Mesothelial cell of epicardium (in vitro differentiated cells): ENCODE measurements at regions not wholly inside any gene's neighbourhood (a gene's known extent, or its start where the extent isn't known, plus 50 kb on each side); places are given as distances from the start of the nearest gene placed in this dataset.

Experiments used
- DNase-seq, 2 experiments: peaks; one replicate each; pipeline ENCODE4 v3.0.0; 2021; ENCODE audit warnings: low spot score in 2 of 2; ENCODE audit not compliant: unreplicated experiment in 2 of 2
- H3K27ac Mint-ChIP-seq: 2 replicates; pipeline ENCODE4 v1.8.0; 2021; ENCODE audit warnings: mixed read lengths
- H3K27me3 Mint-ChIP-seq: 2 replicates; pipeline ENCODE4 v1.8.0; 2021; ENCODE audit warnings: low read depth, mixed read lengths
- H3K36me3 Mint-ChIP-seq: 2 replicates; pipeline ENCODE4 v1.8.0; 2021; ENCODE audit warnings: mixed read lengths
- H3K4me1 Mint-ChIP-seq: 2 replicates; pipeline ENCODE4 v1.8.0; 2021; ENCODE audit warnings: mixed read lengths
- H3K4me3 Mint-ChIP-seq: 2 replicates; pipeline ENCODE4 v1.8.0; 2021; ENCODE audit warnings: mild to moderate bottlenecking, moderate library complexity, mixed read lengths
- H3K9me3 Mint-ChIP-seq: 2 replicates; pipeline ENCODE4 v1.8.0; 2021; ENCODE audit warnings: mixed read lengths
- TF ChIP-seq, protein P1 (sequence below): fragments of 200-600 bp; sonication (generic); IDR thresholded peaks from one replicate; pipeline ENCODE4 v1.5.0; 2021; ENCODE audit warnings: antibody characterized with exemption; ENCODE audit not compliant: unreplicated experiment

DNA sequence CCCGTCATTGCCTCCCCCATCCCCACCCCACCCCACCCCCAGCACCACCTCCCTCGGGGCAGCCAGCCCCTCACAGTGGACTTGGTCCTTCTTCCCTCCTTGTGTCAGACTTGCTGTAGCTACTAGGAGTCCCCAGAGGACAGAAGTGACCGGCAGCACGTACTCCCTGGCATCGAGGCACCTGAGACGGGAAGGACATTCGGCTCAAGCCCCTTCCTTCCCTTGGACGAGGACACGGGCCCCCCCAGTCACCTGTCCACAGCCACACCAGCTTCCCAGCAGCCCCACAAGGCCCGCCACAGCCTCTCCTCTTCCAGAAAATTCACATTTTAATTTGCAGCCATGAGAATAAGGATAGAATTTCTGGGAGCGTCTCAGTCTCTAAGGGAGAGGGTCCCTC lies 267.8 kb upstream of the SHH start:
- no peak for DNase-seq
- no peak overlapping the region for H3K4me3 Mint-ChIP-seq
- H3K9me3 Mint-ChIP-seq: no peaks in the 10 kb centered on the region
- no peak overlapping the region for H3K27ac Mint-ChIP-seq
- TF ChIP-seq, protein P1, sequence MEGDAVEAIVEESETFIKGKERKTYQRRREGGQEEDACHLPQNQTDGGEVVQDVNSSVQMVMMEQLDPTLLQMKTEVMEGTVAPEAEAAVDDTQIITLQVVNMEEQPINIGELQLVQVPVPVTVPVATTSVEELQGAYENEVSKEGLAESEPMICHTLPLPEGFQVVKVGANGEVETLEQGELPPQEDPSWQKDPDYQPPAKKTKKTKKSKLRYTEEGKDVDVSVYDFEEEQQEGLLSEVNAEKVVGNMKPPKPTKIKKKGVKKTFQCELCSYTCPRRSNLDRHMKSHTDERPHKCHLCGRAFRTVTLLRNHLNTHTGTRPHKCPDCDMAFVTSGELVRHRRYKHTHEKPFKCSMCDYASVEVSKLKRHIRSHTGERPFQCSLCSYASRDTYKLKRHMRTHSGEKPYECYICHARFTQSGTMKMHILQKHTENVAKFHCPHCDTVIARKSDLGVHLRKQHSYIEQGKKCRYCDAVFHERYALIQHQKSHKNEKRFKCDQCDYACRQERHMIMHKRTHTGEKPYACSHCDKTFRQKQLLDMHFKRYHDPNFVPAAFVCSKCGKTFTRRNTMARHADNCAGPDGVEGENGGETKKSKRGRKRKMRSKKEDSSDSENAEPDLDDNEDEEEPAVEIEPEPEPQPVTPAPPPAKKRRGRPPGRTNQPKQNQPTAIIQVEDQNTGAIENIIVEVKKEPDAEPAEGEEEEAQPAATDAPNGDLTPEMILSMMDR: no peak
- no peaks in the 10 kb centered on the region for H3K36me3 Mint-ChIP-seq
- no peaks in the 10 kb centered on the region for H3K4me1 Mint-ChIP-seq
- H3K27me3 Mint-ChIP-seq: peaks cover 22% of the 10 kb centered on the region

- no peak overlapping the region for H3K27ac Mint-ChIP-seq
- no peak for DNase-seq
- TF ChIP-seq, protein P1: no peak
- H3K36me3 Mint-ChIP-seq: no peaks in the 10 kb centered on the region
- H3K4me3 Mint-ChIP-seq: no peak overlapping the region
- no peaks in the 10 kb centered on the region for H3K4me1 Mint-ChIP-seq
- H3K27me3 Mint-ChIP-seq: peaks cover 22% of the 10 kb centered on the region
- no peaks in the 10 kb centered on the region for H3K9me3 Mint-ChIP-seq
Measured at GRCh38 chr7:156079156-156079555, 266.9 kb upstream of the SHH start.

DNA sequence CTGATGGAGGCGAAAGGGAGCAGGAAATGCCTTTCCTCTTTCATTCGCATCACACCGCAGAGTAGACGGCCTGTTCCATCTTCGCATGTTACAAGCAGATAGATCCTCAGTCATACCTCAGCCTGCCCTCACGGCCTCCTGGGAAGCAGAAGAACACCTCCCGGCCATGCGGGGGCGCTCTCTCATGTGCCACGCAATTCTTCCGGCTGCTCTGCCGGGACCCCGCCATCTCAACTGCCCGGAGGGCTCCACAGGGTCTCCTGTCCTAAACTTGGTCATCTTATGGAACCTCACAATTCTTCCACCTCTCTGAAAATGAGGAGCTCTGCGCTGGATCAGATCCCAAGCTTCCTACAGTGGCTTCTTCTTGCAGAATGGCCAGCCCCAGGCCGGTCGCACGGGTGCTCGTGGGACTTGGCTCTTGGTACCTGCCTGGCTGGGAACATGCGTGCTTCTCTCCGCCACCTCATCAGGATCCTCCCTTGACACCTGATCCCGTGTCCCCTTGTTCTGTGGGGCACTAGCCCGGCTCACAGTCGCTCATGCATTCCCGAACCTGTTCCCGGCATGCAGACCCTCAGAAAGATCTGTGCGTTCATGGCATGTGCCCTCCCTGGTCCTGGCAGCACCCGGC lies 262.8 kb upstream of the SHH start:
- TF ChIP-seq, protein P1: no peak
- Mint-ChIP-seq H3K4me3 (no peak overlapping the region), H3K4me1 (no peaks in the 10 kb centered on the region), H3K27ac (no peak overlapping the region), H3K9me3 (no peaks in the 10 kb centered on the region), H3K36me3 (no peaks in the 10 kb centered on the region), H3K27me3 (peaks cover 19% of the 10 kb centered on the region)
- no peak for DNase-seq

- no peaks in the 10 kb centered on the region for H3K9me3 Mint-ChIP-seq
- H3K4me3 Mint-ChIP-seq: no peak overlapping the region
- TF ChIP-seq, protein P1: no peak
- no peaks in the 10 kb centered on the region for H3K4me1 Mint-ChIP-seq
- H3K36me3 Mint-ChIP-seq: no peaks in the 10 kb centered on the region
- peaks cover 23% of the 10 kb centered on the region for H3K27me3 Mint-ChIP-seq
- H3K27ac Mint-ChIP-seq: no peak overlapping the region
- DNase-seq: no peak
Measured at GRCh38 chr7:156074084-156074483, 261.8 kb upstream of the SHH start.

DNA sequence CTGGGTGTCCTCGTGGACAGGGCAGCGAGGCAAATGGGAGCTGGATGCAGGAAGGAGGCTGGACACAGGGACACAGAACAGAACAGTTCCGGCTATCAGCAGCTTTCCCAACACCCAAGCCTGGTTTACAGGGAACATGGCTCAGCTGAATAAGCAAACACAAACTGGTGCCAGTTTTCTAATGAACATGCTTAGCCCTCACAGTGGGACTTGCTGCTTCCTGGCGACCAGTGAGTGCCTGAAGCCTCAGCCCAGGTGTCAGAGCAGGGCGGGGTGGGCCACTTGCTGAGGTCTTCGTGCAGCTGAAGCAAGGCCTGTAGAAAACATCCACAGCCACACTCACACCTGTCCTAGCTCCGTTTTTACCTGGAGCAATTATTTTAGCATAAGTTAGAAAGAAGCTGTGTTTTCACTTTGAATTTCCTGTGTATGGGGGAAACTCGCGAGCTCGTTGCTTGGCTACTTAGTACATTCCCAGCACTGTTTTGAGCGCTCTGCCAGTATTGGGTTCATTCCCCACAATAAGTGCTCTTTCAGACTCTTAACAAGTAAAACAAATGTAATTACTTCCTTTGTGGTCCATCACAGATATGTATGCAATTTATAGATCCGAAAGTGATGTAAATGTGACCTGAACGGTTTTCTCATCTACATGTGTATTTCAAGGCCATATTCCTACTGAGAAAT lies 261.2 kb upstream of the SHH start:
- Mint-ChIP-seq H3K9me3 (no peaks in the 10 kb centered on the region), H3K36me3 (no peaks in the 10 kb centered on the region), H3K27me3 (peaks cover 18% of the 10 kb centered on the region), H3K27ac (no peak overlapping the region), H3K4me3 (no peak overlapping the region), H3K4me1 (no peaks in the 10 kb centered on the region)
- DNase-seq: no peak
- TF ChIP-seq, protein P1: no peak
